Endothelial cell of umbilical vein (primary cell): ENCODE measurements at regions not wholly inside any gene's neighbourhood (a gene's known extent, or its start where the extent isn't known, plus 50 kb on each side); places are given as distances from the start of the nearest gene placed in this dataset.

Experiments used
- BruUV-seq: library from RNA; stranded (reverse); fragments of 400-500 nt; replicated peaks from 2 replicates; lab custom pipeline; 2021; lab: Mats Ljungman, UMichigan
- CTCF ChIA-PET: fragments of 300-600, 350-600 bp; sonication (Branson Sonifier 250); formaldehyde crosslinking; loops from one replicate; lab custom pipeline; 2021; ENCODE audit warnings: antibody characterized with exemption, inconsistent platforms; lab: Charles Lee
- POLR2A ChIA-PET: fragments of 300-600, 350-600 bp; sonication (Branson Sonifier 250); formaldehyde crosslinking; loops from one replicate; lab custom pipeline; 2021; ENCODE audit warnings: antibody characterized with exemption, inconsistent platforms; lab: Charles Lee
- DNase-seq: peaks from one replicate; pipeline ENCODE4 v3.0.0-alpha.2; 2011; ENCODE audit warnings: low read depth, low spot score
- FAIRE-seq: peaks from 2 replicates; lab custom pipeline; 2011; peaks lifted over from hg19 to GRCh38; lab: Jason Lieb, UNC
- H2AFZ ChIP-seq: 2 replicates; pipeline ENCODE4 v1.6.0; 2012; ENCODE audit warnings: low read depth, low read length, control low read depth, inconsistent platforms
- H3K27ac ChIP-seq: 2 replicates; pipeline ENCODE4 v1.5.1; 2011; ENCODE audit warnings: low read depth, mild to moderate bottlenecking, control low read depth, low read length, moderate library complexity; ENCODE audit not compliant: insufficient read depth
- H3K27me3 ChIP-seq, 2 experiments: 2 replicates each; pipeline versions ENCODE4 v1.6.0 to v1.6.1; 2011; ENCODE audit warnings: low read length in 2 of 2, mixed read lengths in 1 of 2; ENCODE audit not compliant: control insufficient read depth in 2 of 2, insufficient read depth in 2 of 2
- H3K36me3 ChIP-seq, 2 experiments: 2 replicates in 1 of 2; 3 replicates in 1 of 2; pipeline ENCODE4 v1.5.1; 2011; ENCODE audit warnings: low read length in 2 of 2, mild to moderate bottlenecking in 1 of 2, moderate library complexity in 1 of 2; ENCODE audit not compliant: control insufficient read depth in 2 of 2, insufficient read depth in 2 of 2; ENCODE audit errors: extremely low read depth in 1 of 2
- H3K4me1 ChIP-seq: 3 replicates; pipeline ENCODE4 v1.5.1; 2011; ENCODE audit warnings: mild to moderate bottlenecking, low read length; ENCODE audit not compliant: control insufficient read depth, insufficient read depth; ENCODE audit errors: extremely low read depth
- H3K4me2 ChIP-seq: 2 replicates; pipeline ENCODE4 v1.6.1; 2011; ENCODE audit warnings: low read length, control low read depth, mixed read lengths; ENCODE audit not compliant: insufficient read depth
- H3K4me3 ChIP-seq, 3 experiments: fragments of 200-600 bp in 1 of 3; sonication (generic), shearing (Covaris generic) in 1 of 3; replicated peaks in 1 of 3; 2 replicates each; pipeline ENCODE4 v1.5.1; 2011 to 2016; ENCODE audit warnings: control low read depth in 3 of 3, low read length in 3 of 3, mild to moderate bottlenecking in 2 of 3, inconsistent platforms in 1 of 3, low read depth in 1 of 3, moderate library complexity in 1 of 3; ENCODE audit not compliant: insufficient read depth in 1 of 3
- H3K79me2 ChIP-seq: 2 replicates; pipeline ENCODE4 v1.6.0; 2012; ENCODE audit warnings: low read length, inconsistent platforms; ENCODE audit not compliant: control insufficient read depth, insufficient read depth
- H3K9ac ChIP-seq: replicated peaks from 2 replicates; pipeline ENCODE3; 2011; ENCODE audit warnings: low read length, control low read depth; ENCODE audit not compliant: insufficient read depth; ENCODE audit errors: extremely low read depth
- H3K9me1 ChIP-seq: replicated peaks from 3 replicates; pipeline ENCODE4 v1.6.0; 2011; ENCODE audit warnings: mild to moderate bottlenecking, low read length; ENCODE audit not compliant: control insufficient read depth, insufficient read depth; ENCODE audit errors: extremely low read depth
- H3K9me3 ChIP-seq: replicated peaks from 2 replicates; pipeline ENCODE4 v1.5.1; 2012; ENCODE audit warnings: low read length, inconsistent platforms; ENCODE audit not compliant: control insufficient read depth, insufficient read depth
- H4K20me1 ChIP-seq: replicated peaks from 2 replicates; pipeline ENCODE3; 2011; ENCODE audit warnings: mild to moderate bottlenecking, low read length; ENCODE audit not compliant: control insufficient read depth, insufficient read depth; ENCODE audit errors: extremely low read depth
- CTCF ChIP-seq, 2 donors: IDR thresholded peaks; 1 replicate in 1 of 2; 2 replicates in 1 of 2; pipeline ENCODE4 v1.5.1; 2011; ENCODE audit warnings: low read length in 2 of 2, mild to moderate bottlenecking in 2 of 2, moderate library complexity in 2 of 2, control low read depth in 1 of 2, inconsistent platforms in 1 of 2, low read depth in 1 of 2; ENCODE audit not compliant: insufficient read depth in 1 of 2; ENCODE audit errors: extremely low read depth in 1 of 2
- EZH2 ChIP-seq: IDR thresholded peaks from 2 replicates; pipeline ENCODE4 v1.6.1; 2012; ENCODE audit warnings: borderline replicate concordance, low read depth, mild to moderate bottlenecking, moderate library complexity, low read length, inconsistent platforms; ENCODE audit not compliant: severe bottlenecking
- FOS ChIP-seq: IDR thresholded peaks from 2 replicates; pipeline ENCODE4 v1.6.1; 2011; ENCODE audit warnings: mild to moderate bottlenecking, low read length, moderate library complexity, borderline replicate concordance; ENCODE audit not compliant: insufficient read depth
- GATA2 ChIP-seq: IDR thresholded peaks from 2 replicates; pipeline ENCODE4 v1.7.0; 2011; ENCODE audit warnings: low read depth, mild to moderate bottlenecking, moderate library complexity, mixed read lengths, low read length; ENCODE audit not compliant: insufficient read length, insufficient read depth
- JUN ChIP-seq: IDR thresholded peaks from 2 replicates; pipeline ENCODE4 v1.6.1; 2011; ENCODE audit warnings: borderline replicate concordance, low read depth; ENCODE audit not compliant: insufficient read length, insufficient read depth
- MAX ChIP-seq: IDR thresholded peaks from 2 replicates; pipeline ENCODE4 v1.6.1; 2011; ENCODE audit not compliant: insufficient read depth, insufficient read length
- MYC ChIP-seq: IDR thresholded peaks from one replicate; pipeline ENCODE4 v1.6.1; 2011; ENCODE audit warnings: mild to moderate bottlenecking, low read depth, low read length
- POLR2A ChIP-seq: IDR thresholded peaks from 2 replicates; pipeline ENCODE4 v1.6.1; 2012; ENCODE audit warnings: low read depth, mild to moderate bottlenecking, control low read depth, low read length
- POLR2AphosphoS5 ChIP-seq: IDR thresholded peaks from 2 replicates; pipeline ENCODE4 v1.6.1; 2012; ENCODE audit warnings: low read depth, mild to moderate bottlenecking, control low read depth, low read length, moderate library complexity; ENCODE audit not compliant: insufficient read depth
- dilution Hi-C: fragments of 300-500 bp; cut with MboI; formaldehyde crosslinking; loops from one replicate; pipeline ENCODE4 v1.15.0; 2019; ENCODE audit warnings: low sequenced_read_pairs; ENCODE audit not compliant: extremely low pct_ligation_motif_present
- intact Hi-C: fragments of 100-400 bp; cut with micrococcal nuclease; formaldehyde crosslinking; loops from one replicate; pipeline ENCODE4 v1.10.0; 2022

GRCh38 chr1:188050250-188050649, 1221.5 kb downstream of the PLA2G4A start:
- Histone ChIP-seq H3K9me1 (no peaks in the 10 kb centered on the region), H3K27ac (no peak overlapping the region), H3K4me1 (peaks cover 5% of the 10 kb centered on the region), H3K9ac (no peak overlapping the region), H3K9me3 (no peaks in the 10 kb centered on the region), H3K4me2 (no peak overlapping the region), H3K27me3 (no peaks in the 10 kb centered on the region), H3K79me2 (no peaks in the 10 kb centered on the region), H2AFZ (no peak overlapping the region), H3K4me3 (no peak overlapping the region), H4K20me1 (no peaks in the 10 kb centered on the region), H3K36me3 (no peaks in the 10 kb centered on the region)
- CTCF ChIA-PET = no interaction called here
- TF ChIP-seq POLR2AphosphoS5 (no peak), FOS (no peak), MYC (no peak), CTCF (IDR thresholded peaks at IDR 0.05; ENCODE audit: extremely low read depth in 1 of 2, insufficient read depth in 1 of 2, low read depth in 1 of 2, low read length in 2 of 2) (no peak), GATA2 (no peak), EZH2 (no peak), MAX (no peak), JUN (no peak), POLR2A (no peak)
- intact Hi-C loops (no loop called here), dilution Hi-C loops (no loop called here)
- POLR2A ChIA-PET = no interaction called here
- DNase-seq (no peak), FAIRE-seq (no peak)
- no TSS peak for BruUV-seq
